ENCODE measurements at regions not wholly inside any gene's neighbourhood (a gene's known extent, or its start where the extent isn't known, plus 50 kb on each side); places are given as distances from the start of the nearest gene placed in this dataset.

DNA sequence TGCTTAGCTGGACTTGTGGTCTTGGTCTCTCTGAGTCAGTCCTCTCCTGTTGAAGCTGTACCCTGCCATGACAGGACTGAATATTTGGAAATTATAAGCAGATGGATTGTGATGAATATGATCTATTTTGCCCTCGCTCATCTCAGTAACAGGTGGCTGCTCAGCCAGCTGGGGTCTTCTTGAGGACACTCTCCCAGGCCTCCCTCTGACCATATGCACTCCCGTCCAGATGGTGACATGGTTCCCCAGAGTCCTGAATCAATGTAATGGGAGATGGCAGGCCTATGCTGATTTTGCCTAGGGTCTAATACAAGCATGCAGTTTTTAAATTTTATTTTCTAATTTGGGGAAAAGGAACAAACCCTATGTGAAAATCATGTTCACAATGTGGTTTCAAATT, 63.1 kb upstream of the TRHDE start (continued):
- TF ChIP-seq CHD7 (IDR thresholded peaks at IDR 0.05; ENCODE audit: insufficient replicate concordance, low read length) (no peak), MAX (IDR thresholded peaks at IDR 0.05) (no peak), E2F6 (IDR thresholded peaks at IDR 0.05) (no peak), POLR2A (IDR thresholded peaks at IDR 0.05; ENCODE audit: control extremely low read depth in 1 of 2, low read depth in 2 of 2, low read length in 2 of 2) (no peak), SP1 (IDR thresholded peaks at IDR 0.05; ENCODE audit: low read depth, low read length) (no peak), SUZ12 (IDR thresholded peaks at IDR 0.05; ENCODE audit: low read length) (no peak), MAFK (IDR thresholded peaks at IDR 0.05; ENCODE audit: low read depth, low read length) (no peak), BRCA1 (IDR thresholded peaks at IDR 0.05; ENCODE audit: low read depth, low read length) (no peak)

Measured in H1 (cell line).